ENCODE measurements at regions not wholly inside any gene's neighbourhood (a gene's known extent, or its start where the extent isn't known, plus 50 kb on each side); places are given as distances from the start of the nearest gene placed in this dataset.

DNA sequence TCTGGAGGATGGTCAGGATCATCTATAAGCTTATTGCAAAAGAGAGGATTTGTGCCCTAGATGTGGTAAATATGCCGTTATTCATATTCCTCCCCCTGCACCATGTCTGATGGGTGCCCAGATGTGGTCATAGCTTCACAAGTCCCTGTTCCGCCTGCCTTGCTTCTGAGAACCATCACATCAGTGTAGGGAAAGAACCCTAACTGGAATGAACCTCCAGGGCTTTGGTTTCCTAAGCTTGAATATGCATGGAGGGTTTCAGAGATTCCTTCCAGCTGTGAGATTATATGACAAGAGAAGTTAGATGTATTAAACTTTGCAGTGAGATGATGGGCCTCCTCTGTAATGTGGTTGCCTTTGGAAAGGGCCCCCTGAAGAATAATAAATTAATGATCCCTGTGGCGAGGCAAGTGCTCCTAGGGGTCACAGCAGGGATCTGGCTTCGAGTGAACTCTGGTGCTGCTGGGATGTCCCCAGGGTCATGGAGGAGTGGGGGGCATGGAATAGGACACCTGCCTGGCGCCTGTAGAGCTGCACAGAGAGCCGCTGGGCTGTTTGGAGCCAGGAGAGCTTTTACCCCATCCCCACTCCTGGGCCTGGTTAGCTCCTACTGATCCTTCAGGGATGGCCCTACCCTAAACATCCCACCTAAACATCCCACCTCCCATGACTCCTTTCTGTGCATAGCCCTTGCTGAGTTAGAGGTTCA lies 56.0 kb upstream of the IRS2 start:
- H3K4me3 ChIP-seq (ENCODE audit: low read depth, poor library complexity, severe bottlenecking), result no peak overlapping the region
- intact Hi-C loops (cut with DNase I; ENCODE audit: low total_unique reads), result no loop called here
- 82 to 89% methylated on average over 6 of the region's 6 CpGs for WGBS, 2 donors
- DNase-seq (ENCODE audit: low spot score in 2 of 2), result peak in 1 of 2 donors; percentile 53
- no peak for TF ChIP-seq POLR2A (IDR thresholded peaks at IDR 0.05)
- TF ChIP-seq, protein P1, sequence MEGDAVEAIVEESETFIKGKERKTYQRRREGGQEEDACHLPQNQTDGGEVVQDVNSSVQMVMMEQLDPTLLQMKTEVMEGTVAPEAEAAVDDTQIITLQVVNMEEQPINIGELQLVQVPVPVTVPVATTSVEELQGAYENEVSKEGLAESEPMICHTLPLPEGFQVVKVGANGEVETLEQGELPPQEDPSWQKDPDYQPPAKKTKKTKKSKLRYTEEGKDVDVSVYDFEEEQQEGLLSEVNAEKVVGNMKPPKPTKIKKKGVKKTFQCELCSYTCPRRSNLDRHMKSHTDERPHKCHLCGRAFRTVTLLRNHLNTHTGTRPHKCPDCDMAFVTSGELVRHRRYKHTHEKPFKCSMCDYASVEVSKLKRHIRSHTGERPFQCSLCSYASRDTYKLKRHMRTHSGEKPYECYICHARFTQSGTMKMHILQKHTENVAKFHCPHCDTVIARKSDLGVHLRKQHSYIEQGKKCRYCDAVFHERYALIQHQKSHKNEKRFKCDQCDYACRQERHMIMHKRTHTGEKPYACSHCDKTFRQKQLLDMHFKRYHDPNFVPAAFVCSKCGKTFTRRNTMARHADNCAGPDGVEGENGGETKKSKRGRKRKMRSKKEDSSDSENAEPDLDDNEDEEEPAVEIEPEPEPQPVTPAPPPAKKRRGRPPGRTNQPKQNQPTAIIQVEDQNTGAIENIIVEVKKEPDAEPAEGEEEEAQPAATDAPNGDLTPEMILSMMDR (IDR thresholded peaks at IDR 0.05), result no peak

DNA sequence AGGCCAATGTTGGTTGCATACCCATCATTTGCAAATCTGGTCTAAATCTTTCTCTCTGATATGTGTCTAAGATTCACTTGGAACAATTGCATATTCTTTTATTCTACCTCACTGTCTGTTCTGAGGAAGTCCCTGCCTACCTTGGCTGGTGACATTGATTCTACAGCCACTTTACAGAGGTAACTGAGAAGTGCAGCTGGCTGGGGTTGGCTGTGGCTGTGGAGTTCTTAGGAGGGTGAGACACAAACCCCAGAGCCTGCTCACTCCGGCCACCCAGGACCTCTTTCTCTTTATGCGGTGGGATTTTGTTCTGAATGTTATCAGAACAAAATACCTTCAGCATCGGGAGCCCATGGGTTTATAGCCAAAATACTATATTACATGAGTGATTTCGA lies 54.5 kb upstream of the IRS2 start:
- no peak for DNase-seq (ENCODE audit: low spot score in 2 of 2)
- no peak overlapping the region for H3K4me3 ChIP-seq (ENCODE audit: low read depth, poor library complexity, severe bottlenecking)
- TF ChIP-seq, protein P1 (IDR thresholded peaks at IDR 0.05), result no peak
- no peak for TF ChIP-seq POLR2A (IDR thresholded peaks at IDR 0.05)
- WGBS, 2 donors, result 87 to 96% methylated on average over 4 of the region's 4 CpGs
- intact Hi-C loops (cut with DNase I; ENCODE audit: low total_unique reads), result no loop called here

DNA sequence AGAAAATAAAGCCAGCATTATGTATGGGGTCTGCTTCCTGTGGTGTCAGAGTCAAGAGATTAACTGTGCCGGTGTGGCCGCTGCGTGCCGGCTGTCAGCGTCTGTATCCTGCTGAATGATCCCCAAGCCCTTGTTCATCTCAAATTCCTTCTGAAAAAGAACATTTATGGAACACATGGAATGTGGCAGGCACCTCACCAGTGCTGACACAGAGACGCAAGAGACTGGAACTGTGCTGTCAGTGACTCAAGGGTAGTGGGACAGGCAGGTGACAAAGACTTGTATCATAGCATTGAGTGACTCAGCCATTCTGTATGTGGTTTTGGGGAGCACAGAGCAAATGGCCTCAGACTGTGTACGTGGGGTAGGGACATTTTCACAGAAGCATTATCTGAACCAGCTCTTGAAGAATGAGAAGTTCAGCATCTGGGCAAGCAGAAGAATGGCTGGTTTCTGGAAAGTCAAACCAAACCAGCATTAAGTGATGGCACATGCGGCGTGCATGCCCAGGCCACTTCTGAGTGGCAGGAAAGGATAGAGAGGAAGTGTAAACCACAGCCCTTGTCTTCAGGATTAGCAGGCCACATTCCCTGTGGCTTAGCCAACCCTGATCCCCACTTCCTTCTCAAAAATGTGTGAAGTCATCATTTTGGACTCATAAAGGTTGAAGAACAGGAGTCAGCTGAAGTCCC lies 54.0 kb upstream of the IRS2 start:
- TF ChIP-seq, protein P1 (IDR thresholded peaks at IDR 0.05), result no peak
- no peak for TF ChIP-seq POLR2A (IDR thresholded peaks at IDR 0.05)
- H3K4me3 ChIP-seq (ENCODE audit: low read depth, poor library complexity, severe bottlenecking), result no peak overlapping the region
- WGBS, 2 donors, result 43 to 58% methylated on average over 9 of the region's 9 CpGs
- intact Hi-C loops (cut with DNase I; ENCODE audit: low total_unique reads), result no loop called here
- peak in 1 of 2 donors; percentile 71 for DNase-seq (ENCODE audit: low spot score in 2 of 2)

DNA sequence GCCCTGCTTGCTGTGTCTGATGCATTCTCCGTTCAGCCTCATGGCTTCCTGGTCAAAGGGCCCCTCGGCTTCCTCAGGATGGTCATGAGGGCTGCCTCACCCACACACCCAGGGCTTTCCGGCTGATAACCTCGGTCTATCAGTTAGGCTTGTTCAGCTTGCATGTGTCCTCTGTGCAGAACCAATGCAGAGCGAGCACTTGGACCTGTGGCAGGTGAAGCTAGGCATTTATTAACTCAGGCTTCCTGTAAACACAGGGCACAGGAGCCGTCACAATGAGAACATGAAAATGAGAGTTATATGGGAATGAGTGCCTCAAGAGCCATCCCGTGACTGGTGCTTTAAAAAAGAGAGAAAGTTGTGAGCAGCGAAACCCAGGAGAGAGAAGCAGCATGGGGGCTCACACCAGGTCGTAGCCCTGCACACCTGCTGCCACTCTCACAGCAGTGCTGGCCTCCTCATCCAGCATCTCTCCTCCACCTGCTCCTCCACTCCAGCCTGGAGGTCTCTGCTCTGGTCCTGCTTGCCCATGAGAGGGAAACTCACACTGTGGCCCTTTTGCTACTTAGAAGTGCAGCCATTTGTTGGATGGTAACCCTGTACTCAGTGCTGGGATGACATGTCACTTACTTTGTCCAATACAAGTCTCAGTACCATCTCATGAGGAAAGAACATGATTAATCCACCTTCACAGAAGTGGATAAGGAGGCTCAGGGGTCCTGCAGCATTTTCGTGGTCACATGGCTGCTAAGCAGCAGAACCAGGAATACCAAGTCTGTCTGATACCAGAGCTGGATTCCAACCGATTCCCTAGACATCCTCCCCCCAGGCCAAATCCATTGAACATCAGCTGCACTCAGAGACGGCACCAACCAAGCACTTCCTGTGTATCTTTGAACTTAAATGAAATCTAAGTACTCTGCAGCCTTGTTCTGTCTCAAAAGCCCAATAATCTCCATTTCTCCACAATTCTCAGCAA lies 50.5 kb upstream of the IRS2 start:
- TF ChIP-seq, protein P1 (IDR thresholded peaks at IDR 0.05), result no peak
- TF ChIP-seq POLR2A (IDR thresholded peaks at IDR 0.05), result no peak
- intact Hi-C loops (cut with DNase I; ENCODE audit: low total_unique reads), result no loop called here
- peak in 1 of 2 donors; percentile 63 for DNase-seq (ENCODE audit: low spot score in 2 of 2)
- no peak overlapping the region for H3K4me3 ChIP-seq (ENCODE audit: low read depth, poor library complexity, severe bottlenecking)
- WGBS, 2 donors, result 76 to 79% methylated on average over 12 of the region's 12 CpGs

Data from lower leg skin (tissue), 4 donors.